Fibroblast of the conjunctiva (primary cell): ENCODE measurements at regions not wholly inside any gene's neighbourhood (a gene's known extent, or its start where the extent isn't known, plus 50 kb on each side); places are given as distances from the start of the nearest gene placed in this dataset.

Experiments
- DNase-seq: peaks from one replicate; pipeline ENCODE4 v3.0.0-alpha.2; 2010; ENCODE audit warnings: low read depth

DNA sequence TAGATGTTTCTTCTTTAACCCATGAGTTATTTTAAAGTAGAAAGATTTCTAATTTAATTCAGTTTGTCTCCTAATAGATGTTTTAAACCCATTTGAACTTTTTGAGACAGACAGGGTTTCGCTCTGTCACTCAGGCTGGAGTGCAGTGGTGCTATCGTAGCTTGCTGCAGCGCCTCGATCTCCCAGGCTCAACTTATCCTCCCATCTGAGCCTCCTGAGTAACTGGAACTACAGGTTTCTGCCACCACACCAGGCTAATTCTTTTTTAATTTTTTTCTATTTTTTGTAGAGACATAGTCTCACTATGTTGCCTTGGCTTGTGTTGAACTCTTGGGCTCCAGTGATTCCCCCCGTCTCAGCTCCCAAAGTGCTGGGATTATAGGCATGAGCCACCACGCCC lies 53.0 kb upstream of the RAB18 start:
- DNase-seq = no peak

DNA sequence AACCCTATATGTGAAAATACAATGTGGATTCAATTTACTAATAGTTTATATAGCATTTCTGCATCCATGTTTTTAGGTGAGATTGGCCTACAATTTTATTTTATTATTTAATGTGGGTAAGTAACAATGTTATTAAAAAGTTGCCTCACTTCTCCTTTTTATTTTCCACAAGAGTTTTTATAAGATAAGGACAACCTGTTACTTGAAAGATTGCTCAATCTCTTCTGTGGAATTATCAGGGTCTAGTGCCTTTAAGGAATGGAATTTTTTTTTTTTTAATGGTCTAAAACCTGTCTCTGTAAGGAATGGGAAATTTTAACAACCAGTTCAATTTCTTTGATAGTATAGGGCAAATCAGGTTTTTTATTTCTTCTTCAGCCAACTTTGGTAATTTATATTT lies 53.9 kb upstream of the RAB18 start:
- no peak for DNase-seq

DNA sequence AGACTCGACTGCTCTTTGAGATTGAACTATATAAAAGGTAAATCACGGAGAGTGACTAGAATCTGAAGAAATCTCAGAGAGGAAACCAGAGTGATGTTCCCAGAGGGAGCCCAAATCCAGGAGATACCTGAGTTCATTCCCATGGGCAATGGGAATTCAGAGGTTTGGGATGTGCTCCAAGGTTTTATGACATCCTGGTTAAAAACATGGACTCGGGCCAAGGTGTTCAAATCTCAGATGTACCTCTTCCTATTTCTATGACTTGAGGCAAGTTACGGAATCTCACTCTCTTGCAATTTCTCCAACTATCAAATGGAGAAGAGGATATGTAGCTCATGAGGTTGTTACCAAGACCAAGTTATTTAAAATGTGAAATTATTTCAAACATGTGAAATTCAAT lies 54.5 kb upstream of the RAB18 start:
- no peak for DNase-seq

DNA sequence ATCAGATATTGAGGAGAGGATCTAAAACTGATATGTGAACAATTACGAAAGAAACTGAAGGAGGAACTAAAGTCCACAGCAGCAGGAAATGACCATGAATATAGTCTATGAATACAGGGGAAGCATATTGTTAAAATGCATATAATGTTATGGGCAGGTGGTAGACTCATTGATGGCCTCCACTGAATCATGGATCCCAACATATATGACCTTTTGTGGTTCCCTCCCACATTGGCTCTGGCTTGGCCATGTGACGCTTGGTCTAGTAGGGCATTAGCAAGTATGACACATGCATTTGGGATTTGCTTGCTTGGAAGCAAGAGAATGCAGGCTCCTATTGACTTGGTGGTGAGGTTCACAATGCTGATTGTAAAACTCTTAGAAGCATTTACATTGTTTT lies 55.2 kb upstream of the RAB18 start:
- DNase-seq = no peak

DNA sequence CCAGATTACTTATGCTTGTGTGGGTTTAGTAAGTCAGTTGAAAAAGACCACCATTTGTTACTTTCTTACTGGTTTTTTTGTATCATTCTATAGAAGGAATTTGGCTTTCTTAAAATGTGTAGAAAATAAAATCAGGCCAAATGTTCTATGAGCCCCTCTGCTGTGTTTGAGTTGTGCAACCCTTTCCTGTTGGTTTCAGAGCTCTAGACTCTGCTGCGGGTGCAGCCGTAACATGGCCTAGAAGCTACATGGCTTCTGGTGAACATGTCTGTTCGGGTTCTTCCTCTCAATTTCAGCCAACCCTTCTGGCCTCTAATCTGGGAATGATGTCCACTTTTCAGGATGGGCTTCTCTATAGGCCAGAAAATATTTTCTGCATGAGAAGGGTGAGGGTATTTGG lies 56.6 kb upstream of the RAB18 start:
- no peak for DNase-seq

DNA sequence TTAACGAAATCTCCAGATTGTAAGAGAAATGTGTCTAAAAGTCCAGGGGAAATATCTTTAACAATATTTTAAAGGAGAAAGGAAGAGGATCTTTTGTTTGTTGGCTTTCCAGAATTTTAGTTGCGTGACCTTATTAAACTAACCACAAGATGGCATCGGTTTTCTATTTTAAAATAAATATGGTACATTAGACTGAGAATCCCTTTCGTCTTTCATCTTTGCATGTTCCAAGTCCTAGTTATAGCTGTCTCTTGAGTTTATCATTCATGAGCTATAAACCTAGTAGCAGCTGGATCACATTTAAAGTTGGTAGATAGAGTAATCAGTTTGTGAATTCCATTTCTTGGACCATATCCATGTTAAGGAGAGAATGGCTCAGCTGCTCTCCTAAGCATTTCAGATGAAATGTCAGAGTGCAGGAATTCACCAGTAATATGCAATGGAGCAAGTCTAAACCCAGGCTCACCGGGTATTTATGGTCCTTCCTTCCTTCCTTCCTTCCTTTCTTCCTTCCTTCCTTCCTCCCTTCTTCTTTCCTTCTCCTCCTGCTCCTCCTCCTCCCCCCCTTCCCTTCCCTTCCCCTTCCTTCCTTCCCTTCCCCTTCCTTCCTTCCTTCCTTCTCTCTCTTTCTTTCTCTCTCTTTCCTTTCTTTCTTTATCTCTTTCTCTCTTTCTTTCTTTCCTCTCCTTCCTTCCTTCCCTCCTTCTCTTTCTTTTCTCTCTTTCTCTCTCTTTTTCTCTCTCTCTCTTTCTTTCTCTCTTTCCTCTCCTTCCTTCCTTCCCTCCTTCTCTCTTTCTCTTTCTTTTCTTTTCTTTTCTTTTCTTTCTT lies 57.8 kb upstream of the RAB18 start:
- DNase-seq = peak; percentile 18

DNA sequence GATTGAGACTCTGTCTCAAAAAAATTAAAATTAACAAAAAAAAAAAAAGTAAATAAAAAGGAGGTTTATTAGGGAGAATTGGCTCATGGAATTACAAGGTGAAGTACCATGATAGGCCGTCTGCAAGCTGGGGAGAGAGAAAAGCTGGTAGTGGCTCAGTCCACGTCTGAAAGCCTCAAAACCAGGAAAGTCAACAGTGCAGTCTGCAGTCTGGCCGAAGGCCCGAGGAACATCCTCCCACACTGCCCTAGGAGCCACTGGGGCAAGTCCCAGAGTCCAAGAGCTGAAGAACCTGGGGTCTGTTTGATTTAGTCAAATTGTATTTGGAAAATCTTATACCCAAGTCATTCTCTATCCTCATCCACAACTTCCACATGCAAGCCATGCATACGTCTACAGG lies 59.0 kb upstream of the RAB18 start:
- no peak for DNase-seq

DNA sequence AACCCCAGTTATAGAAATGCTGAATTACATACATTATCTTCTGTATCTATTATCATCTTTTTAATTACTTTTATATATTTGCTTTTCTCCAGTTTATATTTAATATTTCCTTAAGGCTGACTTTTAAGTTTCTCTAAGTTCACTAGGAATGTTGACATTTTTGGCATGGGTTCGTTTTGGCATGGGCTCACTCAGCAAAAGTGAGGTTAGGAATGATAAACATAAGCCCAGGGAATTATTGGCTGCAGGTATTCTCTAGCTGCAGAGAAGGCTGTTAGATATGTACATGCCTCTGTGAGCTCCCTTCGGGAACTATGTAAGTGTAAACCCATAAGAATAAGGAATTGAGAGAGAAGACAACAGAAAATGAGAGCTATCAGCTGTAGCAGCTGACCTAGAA lies 63.6 kb upstream of the RAB18 start:
- no peak for DNase-seq

DNA sequence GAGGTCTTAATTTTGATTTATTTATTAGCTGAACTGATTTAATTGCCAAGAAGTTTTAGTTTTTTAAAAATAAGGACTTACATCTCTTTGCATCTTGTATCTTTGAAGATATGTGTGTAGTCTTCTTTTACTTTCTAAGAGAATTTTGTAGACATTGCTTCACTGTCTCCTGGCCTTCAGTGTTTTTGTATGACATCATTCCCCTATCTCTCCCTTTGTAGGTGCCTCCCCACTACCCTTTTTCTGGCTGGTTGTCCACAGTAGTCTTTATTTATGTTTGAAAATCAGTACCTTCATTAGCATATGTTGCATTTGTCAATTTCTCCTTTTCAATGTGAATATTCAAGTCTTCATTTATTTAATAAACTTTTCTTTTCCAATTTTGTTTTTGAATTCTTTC lies 64.1 kb upstream of the RAB18 start:
- no peak for DNase-seq

DNA sequence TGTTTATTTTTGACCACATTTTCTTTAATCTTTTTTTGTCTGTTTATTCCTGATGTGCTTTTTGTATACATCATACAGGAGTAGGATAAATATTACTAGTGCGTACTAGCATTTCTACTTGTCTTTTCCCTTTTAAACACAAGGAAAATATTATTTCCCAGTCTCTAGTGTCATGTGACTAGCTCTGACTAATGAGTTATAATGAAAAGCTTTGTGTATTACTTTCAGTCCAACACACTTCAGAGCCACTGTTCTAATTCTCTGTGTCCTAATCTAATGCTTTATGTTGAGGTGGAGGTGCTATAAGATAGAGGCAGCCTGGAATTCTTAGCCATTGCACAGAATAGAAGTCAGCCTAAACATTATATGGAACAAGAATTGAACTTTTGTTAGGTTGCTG lies 65.0 kb upstream of the RAB18 start:
- DNase-seq = no peak

DNA sequence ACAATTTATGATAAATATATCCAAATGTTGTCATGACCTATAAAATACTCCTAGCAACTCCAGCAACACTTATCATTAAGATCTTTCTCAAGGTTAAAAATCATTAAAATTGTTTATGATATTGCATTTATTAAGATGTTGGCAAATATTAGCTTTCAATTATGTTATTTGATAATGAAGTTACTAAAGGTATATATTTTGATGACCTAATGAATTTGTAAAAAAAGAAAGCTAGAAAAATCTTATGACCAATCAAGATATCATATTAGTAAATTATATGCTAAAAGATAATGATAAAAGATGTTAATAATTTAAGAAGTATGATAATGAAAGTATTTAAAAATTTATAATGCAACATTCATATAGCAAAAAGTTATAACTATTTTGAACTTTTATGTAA lies 66.3 kb upstream of the RAB18 start:
- DNase-seq = no peak

DNA sequence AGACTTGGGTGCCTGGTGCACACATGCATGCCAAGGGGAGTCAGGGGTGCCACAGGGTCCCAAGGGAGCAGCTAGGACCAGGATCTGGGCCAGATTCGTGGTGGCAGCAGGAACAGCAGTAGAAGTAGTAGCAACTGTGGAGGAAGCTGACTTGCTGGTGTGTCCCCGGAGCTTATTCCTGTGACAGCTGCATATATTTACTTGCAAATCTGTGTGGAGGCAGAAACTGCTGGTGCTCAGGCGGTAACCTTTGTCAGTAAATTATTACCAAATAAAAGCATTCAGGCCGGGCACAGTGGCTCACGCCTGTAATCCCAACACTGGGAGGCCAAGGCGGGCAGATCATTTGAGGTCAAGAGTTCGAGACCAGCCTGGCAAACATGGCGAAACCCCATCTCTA lies 67.4 kb upstream of the RAB18 start:
- no peak for DNase-seq

DNA sequence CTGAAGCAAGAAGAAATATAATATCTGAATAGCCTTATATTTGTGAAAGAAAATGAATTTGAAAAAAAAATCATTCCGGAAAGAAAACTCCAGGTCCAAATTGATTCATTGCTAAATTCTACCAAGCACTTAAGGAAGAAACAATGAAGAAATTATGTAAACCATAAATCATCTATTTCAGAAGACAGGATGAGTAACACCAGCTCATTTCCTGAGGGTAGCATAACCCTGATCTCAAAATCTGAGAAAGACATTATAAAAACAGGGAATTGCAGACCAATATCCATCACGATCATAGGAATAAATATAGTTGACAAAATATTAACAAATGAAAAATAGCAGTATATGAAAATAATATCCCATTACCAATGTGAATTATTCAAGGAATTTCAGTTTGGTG lies 70.1 kb upstream of the RAB18 start:
- no peak for DNase-seq

DNA sequence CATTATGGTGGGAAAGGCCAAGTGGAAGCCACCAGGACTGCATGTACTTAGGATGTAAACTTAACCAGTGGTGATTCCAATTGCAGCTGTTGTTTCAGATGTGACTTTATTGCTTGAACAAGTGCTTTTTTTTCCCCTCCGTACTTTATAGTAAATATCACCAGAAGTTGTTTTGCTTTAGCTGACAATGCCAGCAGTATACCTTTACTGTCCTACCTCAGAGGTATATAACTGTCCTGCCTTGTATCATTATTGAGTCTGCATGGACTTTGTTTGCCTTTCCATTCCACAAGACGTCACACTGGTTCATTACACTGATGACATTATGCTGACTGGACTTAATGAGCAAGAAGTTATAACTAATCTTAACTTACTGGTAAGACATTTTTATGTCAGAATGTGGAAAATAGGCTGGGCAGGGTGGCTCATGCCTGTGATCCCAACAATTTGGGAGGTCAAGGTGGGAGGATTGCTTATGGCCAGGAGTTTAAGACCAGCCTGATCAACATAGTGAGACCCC lies 77.1 kb upstream of the RAB18 start:
- no peak for DNase-seq

DNA sequence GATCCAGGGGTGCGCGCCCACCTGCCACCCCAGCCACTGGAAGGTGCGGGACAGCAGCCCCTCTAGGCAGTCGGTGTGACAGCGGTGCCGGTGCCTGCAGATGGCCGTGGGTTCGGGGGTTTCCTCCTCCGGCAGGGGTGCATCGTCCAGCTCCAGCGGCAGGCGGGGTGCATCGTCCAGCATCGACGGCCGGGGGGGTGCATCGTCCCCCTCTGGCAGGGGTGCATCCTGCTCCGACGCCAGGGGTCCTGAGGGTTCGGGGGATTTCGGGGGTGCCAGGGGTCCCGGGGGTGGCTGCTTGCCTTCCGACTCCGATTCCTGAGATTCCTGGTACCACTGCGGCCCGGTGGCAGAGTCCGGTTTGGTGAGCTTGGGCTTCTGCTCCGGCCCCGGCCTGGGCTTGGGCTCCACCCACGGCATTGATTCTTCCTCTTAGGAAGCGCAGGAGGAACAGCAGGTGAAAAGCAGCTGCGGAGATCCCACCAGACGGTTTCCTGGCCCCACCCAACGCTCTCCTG lies 90.2 kb upstream of the RAB18 start:
- no peak for DNase-seq

DNA sequence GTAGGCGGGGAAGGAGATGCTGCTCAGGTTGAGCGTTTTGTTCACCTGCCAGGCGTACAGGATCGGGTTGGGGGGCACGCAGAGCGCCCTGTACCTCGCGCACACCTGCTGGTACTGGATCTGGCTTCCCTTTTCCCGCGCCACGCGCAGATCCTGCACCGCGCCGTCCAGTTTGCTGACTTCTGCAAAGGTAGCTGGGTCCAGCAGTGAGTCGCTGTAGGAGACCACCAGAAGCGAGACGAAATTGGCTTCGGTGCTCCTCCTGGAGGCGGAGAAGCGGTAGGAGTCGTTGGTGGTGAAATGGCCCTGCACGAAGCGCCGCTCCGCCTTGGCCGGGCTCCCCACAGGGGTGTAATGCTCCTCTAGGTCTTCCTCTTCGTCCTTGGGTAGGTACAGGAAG lies 90.7 kb upstream of the RAB18 start:
- DNase-seq = no peak

DNA sequence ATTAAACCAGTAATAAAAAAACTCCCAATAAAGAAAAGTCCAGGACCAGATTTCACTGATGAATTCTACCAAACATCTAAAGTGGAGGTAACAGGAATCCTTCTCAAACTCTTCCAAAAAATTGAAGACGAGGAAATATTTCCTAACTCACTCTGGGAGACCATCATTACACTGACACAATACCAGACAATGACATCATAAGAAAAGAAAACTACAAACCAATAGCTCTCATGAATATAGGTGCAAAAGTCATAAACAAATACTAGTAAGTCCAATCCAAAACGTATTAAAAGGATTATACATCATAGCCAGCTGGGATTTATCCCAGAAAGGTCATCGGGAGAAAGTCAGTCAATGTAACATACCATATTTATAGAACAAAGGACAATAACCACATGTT lies 94.0 kb upstream of the RAB18 start:
- no peak for DNase-seq

DNA sequence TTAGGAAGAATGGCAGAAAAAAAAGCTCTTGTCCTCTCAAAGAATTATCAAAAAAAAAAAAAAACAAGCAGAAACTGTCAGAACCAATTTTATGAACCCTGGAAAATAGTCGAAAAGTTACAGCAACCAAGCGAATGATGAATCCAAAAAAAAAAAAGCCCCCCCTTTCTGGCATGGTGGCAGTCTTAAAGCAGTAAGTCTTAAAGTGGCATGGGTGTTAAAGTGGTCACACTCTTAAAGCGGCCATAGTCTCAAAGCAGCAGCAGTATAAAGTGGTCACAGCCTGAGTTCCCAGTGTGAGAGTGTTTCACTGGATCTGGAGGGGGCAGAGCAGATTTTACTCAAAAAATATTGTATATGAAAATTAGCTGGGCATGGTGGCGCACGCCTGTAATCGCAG lies 96.8 kb upstream of the RAB18 start:
- DNase-seq = no peak

DNA sequence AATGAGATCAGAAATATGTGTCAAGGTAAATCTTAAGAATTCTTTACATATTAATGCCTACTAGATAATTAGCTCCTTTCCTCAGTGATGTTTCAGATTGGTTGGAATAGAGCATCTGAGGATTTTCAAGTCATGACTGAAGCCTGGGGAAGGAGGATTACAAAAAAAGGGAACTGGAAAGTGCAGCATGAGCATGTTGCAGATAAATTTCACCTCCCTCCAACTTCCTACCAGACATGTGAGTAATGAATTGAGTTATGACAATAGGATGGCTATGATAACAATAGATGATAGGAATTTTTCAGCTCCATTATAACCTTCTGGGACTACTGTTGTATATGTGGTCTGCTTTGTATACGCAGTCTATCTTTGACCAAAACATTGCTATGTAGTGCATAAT lies 104.2 kb upstream of the RAB18 start:
- DNase-seq = no peak

DNA sequence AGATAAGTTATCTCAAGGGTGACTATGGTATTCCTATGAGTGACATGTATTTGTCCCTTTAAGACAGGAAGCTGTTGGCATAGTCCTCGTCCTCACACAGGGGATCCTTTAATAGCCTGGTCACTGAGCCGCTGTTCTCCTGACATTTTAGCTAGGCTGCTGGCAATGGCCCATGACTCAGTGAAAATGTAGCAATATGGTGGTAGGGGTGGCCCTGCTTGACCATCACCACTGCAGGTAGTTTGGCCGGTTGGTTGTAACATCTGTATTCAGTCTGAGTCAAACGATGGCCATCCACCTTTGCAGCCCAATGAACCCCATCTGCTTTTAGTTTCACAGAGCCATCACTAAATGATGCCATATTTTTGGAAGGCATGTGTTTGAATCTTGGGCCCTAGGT lies 110.1 kb upstream of the RAB18 start:
- no peak for DNase-seq

DNA sequence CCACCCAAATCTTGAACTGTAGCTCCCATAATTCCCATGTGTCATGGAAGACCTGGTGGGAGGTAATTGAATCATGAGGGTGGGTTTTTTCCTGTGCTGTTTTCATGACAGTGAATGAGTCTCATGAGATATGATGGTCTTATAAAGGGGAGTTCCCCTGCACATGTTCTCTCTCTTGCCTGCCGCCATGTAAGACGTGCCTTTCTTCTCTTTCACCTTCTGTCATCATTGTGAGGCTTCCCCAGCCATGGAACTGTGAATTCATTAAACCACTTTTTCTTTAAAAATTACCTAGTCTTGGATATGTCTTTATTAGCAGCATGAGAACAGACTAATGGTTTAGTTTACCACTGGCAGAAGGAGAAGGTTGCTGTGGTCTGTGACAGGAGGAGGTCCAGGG lies 111.5 kb upstream of the RAB18 start:
- no peak for DNase-seq

DNA sequence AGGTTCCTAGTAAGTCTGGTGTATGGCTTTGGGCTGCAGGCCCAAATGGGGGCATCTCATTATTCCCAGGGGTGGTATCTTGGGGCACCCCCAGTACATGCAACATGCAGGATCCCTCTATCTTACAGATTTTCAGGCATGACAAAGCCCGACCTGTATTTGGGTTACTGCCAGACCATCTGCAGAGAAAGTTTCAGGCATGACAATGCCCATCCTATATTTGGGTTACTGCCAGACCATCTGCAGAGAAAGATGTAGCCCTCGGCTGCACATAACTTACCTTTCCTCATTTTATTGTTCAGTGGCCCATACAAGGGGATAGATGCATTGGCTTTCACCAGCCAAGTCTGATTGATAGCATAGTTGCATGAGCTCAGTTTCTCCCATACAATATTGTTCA lies 112.2 kb upstream of the RAB18 start:
- no peak for DNase-seq

DNA sequence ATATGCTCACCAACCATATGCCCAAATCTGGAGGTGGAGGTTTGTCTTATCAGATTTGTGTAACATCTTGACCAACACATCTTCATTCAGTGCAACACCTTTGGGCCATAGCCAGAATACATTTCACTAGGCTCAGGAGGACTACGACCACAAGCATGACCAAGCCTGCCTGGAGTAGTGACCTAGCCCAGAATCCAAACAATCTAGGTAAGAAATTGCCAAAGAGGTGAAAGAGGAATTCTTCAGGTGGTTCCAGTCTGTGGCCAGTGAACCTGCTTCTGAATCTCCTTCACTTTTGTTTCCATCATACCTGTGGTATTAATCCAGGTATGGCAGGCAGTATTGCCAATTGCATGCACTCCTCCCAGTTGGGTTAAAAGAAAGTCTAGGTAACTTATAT lies 112.8 kb upstream of the RAB18 start:
- DNase-seq = no peak

DNA sequence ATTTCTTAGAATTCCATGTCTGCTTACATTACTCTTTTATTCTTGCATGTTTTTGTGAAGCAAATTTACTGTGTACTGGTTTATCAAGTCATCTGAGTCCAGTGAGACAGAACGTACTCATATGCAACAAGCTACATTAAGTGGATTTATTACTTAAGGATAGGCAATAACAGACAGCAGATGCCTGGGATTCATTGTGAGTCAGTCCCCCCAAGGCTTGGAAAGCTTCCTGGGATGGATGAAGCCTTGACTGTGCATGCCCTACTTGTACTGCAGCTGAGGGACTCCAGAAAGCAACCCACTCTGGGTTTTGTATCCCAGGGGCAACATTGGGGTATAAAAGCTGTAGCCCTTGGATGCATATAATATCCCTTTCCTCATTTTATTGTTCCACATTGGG lies 113.4 kb upstream of the RAB18 start:
- DNase-seq = peak; percentile 43
